Breast epithelium (tissue), 4 donors: ENCODE measurements at regions not wholly inside any gene's neighbourhood (a gene's known extent, or its start where the extent isn't known, plus 50 kb on each side); places are given as distances from the start of the nearest gene placed in this dataset.

Source experiments
- DNase-seq, 2 donors: peaks; one replicate each; pipeline ENCODE4 v3.0.0-alpha.2; 2019; ENCODE audit warnings: low spot score in 2 of 2
- H3K27ac ChIP-seq, 2 donors: fragments of 200-600 bp; sonication (generic) in 1 of 2; one replicate each; pipeline ENCODE4 v1.5.1; 2016 to 2019; ENCODE audit warnings: mild to moderate bottlenecking in 1 of 2
- H3K27me3 ChIP-seq, 2 donors: fragments of 200-600 bp; sonication (generic) in 1 of 2; one replicate each; pipeline versions ENCODE4 v1.5.1 to v1.6.0; 2017 to 2019; ENCODE audit warnings: control low read depth in 1 of 2, mild to moderate bottlenecking in 1 of 2
- H3K36me3 ChIP-seq: fragments of 200-600 bp; one replicate; pipeline ENCODE4 v1.5.1; 2019
- H3K4me1 ChIP-seq, 2 donors: fragments of 200-600 bp; sonication (generic); one replicate each; pipeline ENCODE4 v1.5.1; 2016 to 2019; ENCODE audit warnings: control low read depth in 1 of 2
- H3K4me3 ChIP-seq, 3 donors: fragments of 200-600 bp; sonication (generic); 1 replicate in 2 of 3; 2 replicates in 1 of 3; pipeline ENCODE4 v1.5.1; 2016 to 2019; ENCODE audit warnings: mild to moderate bottlenecking in 3 of 3, moderate library complexity in 2 of 3
- H3K9me3 ChIP-seq, 2 donors: fragments of 200-600 bp; sonication (generic) in 1 of 2; one replicate each; pipeline ENCODE4 v1.5.1; 2016 to 2019; ENCODE audit warnings: control low read depth in 1 of 2
- CTCF ChIP-seq, 3 donors: fragments of 450-650 bp; IDR thresholded peaks; one replicate each; pipeline ENCODE4 v1.5.1; 2016 to 2017; ENCODE audit warnings: antibody characterized with exemption in 3 of 3, mild to moderate bottlenecking in 3 of 3, moderate library complexity in 3 of 3
- POLR2A ChIP-seq: fragments of 450-650 bp; IDR thresholded peaks from one replicate; pipeline ENCODE4 v1.6.1; 2016; ENCODE audit warnings: antibody characterized with exemption, mild to moderate bottlenecking, moderate library complexity
- POLR2AphosphoS5 ChIP-seq, 3 donors: sonication (generic); formaldehyde crosslinking; IDR thresholded peaks; one replicate each; pipeline ENCODE4 v1.6.1; 2017; ENCODE audit warnings: antibody characterized with exemption in 3 of 3
- intact Hi-C: fragments of 100-400 bp; cut with DNase I; formaldehyde crosslinking; loops from one replicate; pipeline ENCODE4 v1.15.1; 2023; ENCODE audit warnings: low total_unique reads

- intact Hi-C loops, result no loop called here
- no peak for DNase-seq
- no peaks in the 10 kb centered on the region for H3K9me3 ChIP-seq
These were observed 532.3 kb upstream of the PSMD7 start for GRCh38 chr16:73764321-73764720.

GRCh38 chr16:73756289-73757178 lies 540.1 kb upstream of the PSMD7 start:
- H3K36me3 ChIP-seq, result no peaks in the 10 kb centered on the region
- DNase-seq, result no peak
- no peak overlapping the region for H3K27ac ChIP-seq
- H3K4me3 ChIP-seq, result no peak overlapping the region
- no peaks in the 10 kb centered on the region for H3K9me3 ChIP-seq
- intact Hi-C loops, result loop anchor here (5.0 kb wide), 1 partner anchor 114 kb away; no protein-coding TSS in a partner anchor
- no peaks in the 10 kb centered on the region for H3K4me1 ChIP-seq
- TF ChIP-seq CTCF (IDR thresholded peaks at IDR 0.05), result no peak
- no peak for TF ChIP-seq POLR2AphosphoS5 (IDR thresholded peaks at IDR 0.05)
- no peak for TF ChIP-seq POLR2A
- H3K27me3 ChIP-seq, result peaks cover 0 to 5% of the 10 kb centered on the region in 2 donors

More at GRCh38 chr16:73764321-73764720, 532.3 kb upstream of the PSMD7 start:
- no peak for TF ChIP-seq CTCF (IDR thresholded peaks at IDR 0.05)
- TF ChIP-seq POLR2A, result no peak
- no peak for TF ChIP-seq POLR2AphosphoS5 (IDR thresholded peaks at IDR 0.05)
- H3K36me3 ChIP-seq, result no peaks in the 10 kb centered on the region
- H3K27me3 ChIP-seq, result no peaks in the 10 kb centered on the region
- H3K27ac ChIP-seq, result no peak overlapping the region
- H3K4me1 ChIP-seq, result no peaks in the 10 kb centered on the region
- H3K4me3 ChIP-seq, result no peak overlapping the region

- TF ChIP-seq CTCF (IDR thresholded peaks at IDR 0.05) (no peak), POLR2AphosphoS5 (IDR thresholded peaks at IDR 0.05) (no peak), POLR2A (no peak)
- no peak overlapping the region for H3K27ac ChIP-seq
- no peaks in the 10 kb centered on the region for H3K36me3 ChIP-seq
- H3K4me3 ChIP-seq, result no peak overlapping the region
- intact Hi-C loops, result no loop called here
- peaks cover 0 to 5% of the 10 kb centered on the region in 2 donors for H3K27me3 ChIP-seq
- H3K4me1 ChIP-seq, result no peaks in the 10 kb centered on the region
- H3K9me3 ChIP-seq, result no peaks in the 10 kb centered on the region
- no peak for DNase-seq
These were observed 542.7 kb upstream of the PSMD7 start for GRCh38 chr16:73753931-73754330.

- Histone ChIP-seq H3K9me3 (no peaks in the 10 kb centered on the region), H3K27me3 (no peaks in the 10 kb centered on the region), H3K4me3 (no peak overlapping the region), H3K36me3 (no peaks in the 10 kb centered on the region), H3K27ac (no peak overlapping the region), H3K4me1 (no peaks in the 10 kb centered on the region)
- TF ChIP-seq CTCF (IDR thresholded peaks at IDR 0.05), result no peak
- no peak for TF ChIP-seq POLR2AphosphoS5 (IDR thresholded peaks at IDR 0.05)
- no peak for TF ChIP-seq POLR2A
- intact Hi-C loops, result no loop called here
- DNase-seq, result no peak
These were observed 546.0 kb upstream of the PSMD7 start for GRCh38 chr16:73750639-73751038.

- TF ChIP-seq CTCF (IDR thresholded peaks at IDR 0.05), result no peak
- no peak for TF ChIP-seq POLR2AphosphoS5 (IDR thresholded peaks at IDR 0.05)
- TF ChIP-seq POLR2A, result no peak
- Histone ChIP-seq H3K9me3 (no peaks in the 10 kb centered on the region), H3K27me3 (peaks cover 0 to 8% of the 10 kb centered on the region in 2 donors), H3K36me3 (no peaks in the 10 kb centered on the region), H3K4me3 (no peak overlapping the region), H3K4me1 (no peaks in the 10 kb centered on the region), H3K27ac (no peak overlapping the region)
- intact Hi-C loops, result no loop called here
- no peak for DNase-seq
These were observed 549.3 kb upstream of the PSMD7 start for GRCh38 chr16:73747328-73747727.
